ENCODE measurements at regions not wholly inside any gene's neighbourhood (a gene's known extent, or its start where the extent isn't known, plus 50 kb on each side); places are given as distances from the start of the nearest gene placed in this dataset.

DNA sequence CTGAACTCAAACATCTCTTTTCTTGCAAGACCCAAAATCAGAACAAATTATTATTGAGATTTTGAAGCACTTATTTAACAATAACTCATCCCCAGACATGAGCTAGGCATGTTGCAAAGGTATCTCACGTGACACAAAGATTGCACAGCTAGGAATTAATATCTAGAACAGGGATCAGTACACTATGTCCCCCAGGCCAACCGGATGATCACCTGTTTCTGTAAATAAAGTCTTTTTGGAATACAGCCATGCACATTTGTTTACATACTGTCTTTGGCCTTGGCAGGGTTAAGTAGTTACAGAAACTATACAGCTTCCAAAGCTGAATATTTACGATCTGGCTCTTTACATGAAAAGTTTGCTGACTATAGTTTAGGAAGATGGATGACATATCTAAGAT lies 287.7 kb downstream of the ACTL7B start (continued):
- TF ChIP-seq PBX3 (CRISPR knock-in tag; IDR thresholded peaks at IDR 0.05; ENCODE audit: borderline replicate concordance) = no peak
- TF ChIP-seq GABPA (IDR thresholded peaks at IDR 0.05; ENCODE audit: low read depth, low read length) = no peak
- TF ChIP-seq GABPA (CRISPR knock-in tag; IDR thresholded peaks at IDR 0.05; ENCODE audit: low read depth) = peak; percentile 30; the same call in 1 of the 2 replicates
- TF ChIP-seq SOX5 (CRISPR knock-in tag; IDR thresholded peaks at IDR 0.05; ENCODE audit: borderline replicate concordance) = peak; percentile 57
- TF ChIP-seq ZBTB44 (CRISPR knock-in tag; IDR thresholded peaks at IDR 0.05) = no peak
- TF ChIP-seq, protein P1, sequence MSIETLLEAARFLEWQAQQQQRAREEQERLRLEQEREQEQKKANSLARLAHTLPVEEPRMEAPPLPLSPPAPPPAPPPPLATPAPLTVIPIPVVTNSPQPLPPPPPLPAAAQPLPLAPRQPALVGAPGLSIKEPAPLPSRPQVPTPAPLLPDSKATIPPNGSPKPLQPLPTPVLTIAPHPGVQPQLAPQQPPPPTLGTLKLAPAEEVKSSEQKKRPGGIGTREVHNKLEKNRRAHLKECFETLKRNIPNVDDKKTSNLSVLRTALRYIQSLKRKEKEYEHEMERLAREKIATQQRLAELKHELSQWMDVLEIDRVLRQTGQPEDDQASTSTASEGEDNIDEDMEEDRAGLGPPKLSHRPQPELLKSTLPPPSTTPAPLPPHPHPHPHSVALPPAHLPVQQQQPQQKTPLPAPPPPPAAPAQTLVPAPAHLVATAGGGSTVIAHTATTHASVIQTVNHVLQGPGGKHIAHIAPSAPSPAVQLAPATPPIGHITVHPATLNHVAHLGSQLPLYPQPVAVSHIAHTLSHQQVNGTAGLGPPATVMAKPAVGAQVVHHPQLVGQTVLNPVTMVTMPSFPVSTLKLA (IDR thresholded peaks at IDR 0.05) = no peak
- no peak for TF ChIP-seq PHF20 (CRISPR knock-in tag; IDR thresholded peaks at IDR 0.05)
- peak in 1 of 2 experiments; percentile 39; a peak in 1 of 4 replicates for TF ChIP-seq EP300 (IDR thresholded peaks at IDR 0.05; ENCODE audit: low read depth in 2 of 2, low read length in 2 of 2)
- no peak for TF ChIP-seq EP300 (CRISPR knock-in tag; IDR thresholded peaks at IDR 0.05; ENCODE audit: borderline replicate concordance)
- TF ChIP-seq SOX13 (IDR thresholded peaks at IDR 0.05) = no peak
- TF ChIP-seq SOX13 (CRISPR knock-in tag; conservative IDR thresholded peaks at IDR 0.05 in 1 of 2, IDR thresholded peaks at IDR 0.05 in 1 of 2) = peak in 1 of 2 experiments; percentile 43; a peak in 1 of 4 replicates
- TF ChIP-seq ZNF331 (CRISPR knock-in tag; IDR thresholded peaks at IDR 0.05) = 0 out of 2 replicates have a peak, but pooled peaks have one; percentile 20
- peak; percentile 34; the same call in 1 of the 2 replicates for TF ChIP-seq SALL1 (CRISPR knock-in tag; IDR thresholded peaks at IDR 0.05)
- TF ChIP-seq ETV5 (CRISPR knock-in tag; IDR thresholded peaks at IDR 0.05; ENCODE audit: borderline replicate concordance) = peak; percentile 79; the same call in 1 of the 2 replicates
- no peak for TF ChIP-seq MYPOP (CRISPR knock-in tag; IDR thresholded peaks at IDR 0.05)
- TF ChIP-seq, protein P2, sequence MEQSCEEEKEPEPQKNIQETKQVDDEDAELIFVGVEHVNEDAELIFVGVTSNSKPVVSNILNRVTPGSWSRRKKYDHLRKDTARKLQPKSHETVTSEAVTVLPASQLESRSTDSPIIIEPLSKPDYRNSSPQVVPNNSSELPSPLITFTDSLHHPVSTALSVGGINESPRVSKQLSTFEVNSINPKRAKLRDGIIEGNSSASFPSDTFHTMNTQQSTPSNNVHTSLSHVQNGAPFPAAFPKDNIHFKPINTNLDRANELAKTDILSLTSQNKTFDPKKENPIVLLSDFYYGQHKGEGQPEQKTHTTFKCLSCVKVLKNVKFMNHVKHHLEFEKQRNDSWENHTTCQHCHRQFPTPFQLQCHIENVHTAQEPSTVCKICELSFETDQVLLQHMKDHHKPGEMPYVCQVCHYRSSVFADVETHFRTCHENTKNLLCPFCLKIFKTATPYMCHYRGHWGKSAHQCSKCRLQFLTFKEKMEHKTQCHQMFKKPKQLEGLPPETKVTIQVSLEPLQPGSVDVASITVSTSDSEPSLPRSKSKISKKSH (CRISPR knock-in tag; IDR thresholded peaks at IDR 0.05; ENCODE audit: borderline replicate concordance) = no peak
- TF ChIP-seq, protein P3, sequence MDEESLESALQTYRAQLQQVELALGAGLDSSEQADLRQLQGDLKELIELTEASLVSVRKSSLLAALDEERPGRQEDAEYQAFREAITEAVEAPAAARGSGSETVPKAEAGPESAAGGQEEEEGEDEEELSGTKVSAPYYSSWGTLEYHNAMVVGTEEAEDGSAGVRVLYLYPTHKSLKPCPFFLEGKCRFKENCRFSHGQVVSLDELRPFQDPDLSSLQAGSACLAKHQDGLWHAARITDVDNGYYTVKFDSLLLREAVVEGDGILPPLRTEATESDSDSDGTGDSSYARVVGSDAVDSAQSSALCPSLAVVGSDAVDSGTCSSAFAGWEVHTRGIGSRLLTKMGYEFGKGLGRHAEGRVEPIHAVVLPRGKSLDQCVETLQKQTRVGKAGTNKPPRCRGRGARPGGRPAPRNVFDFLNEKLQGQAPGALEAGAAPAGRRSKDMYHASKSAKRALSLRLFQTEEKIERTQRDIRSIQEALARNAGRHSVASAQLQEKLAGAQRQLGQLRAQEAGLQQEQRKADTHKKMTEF (CRISPR knock-in tag; IDR thresholded peaks at IDR 0.05) = peak; percentile 32; the same call in 1 of the 2 replicates
- TF ChIP-seq MIER3 (CRISPR knock-in tag; IDR thresholded peaks at IDR 0.05; ENCODE audit: borderline replicate concordance) = 0 out of 2 replicates have a peak, but pooled peaks have one; percentile 55
- TF ChIP-seq ZNF616 (CRISPR knock-in tag; IDR thresholded peaks at IDR 0.05; ENCODE audit: low read depth) = no peak
- peak; percentile 36; the same call in 1 of the 2 replicates for TF ChIP-seq ERF (CRISPR knock-in tag; IDR thresholded peaks at IDR 0.05)
- TF ChIP-seq RARA (CRISPR knock-in tag; IDR thresholded peaks at IDR 0.05) = peak; percentile 73
- TF ChIP-seq BHLHE40 (IDR thresholded peaks at IDR 0.05; ENCODE audit: low read length) = peak; percentile 52; the same call in 1 of the 2 replicates
- peak; percentile 61; the same call in 1 of the 2 replicates for TF ChIP-seq ZSCAN9 (CRISPR knock-in tag; IDR thresholded peaks at IDR 0.05; ENCODE audit: borderline replicate concordance)

Data from HepG2 (cell line).